ENCODE measurements at regions not wholly inside any gene's neighbourhood (a gene's known extent, or its start where the extent isn't known, plus 50 kb on each side); places are given as distances from the start of the nearest gene placed in this dataset.
A peak's percentile ranks its signal among the peaks of the same experiment; 100 is the strongest.

DNA sequence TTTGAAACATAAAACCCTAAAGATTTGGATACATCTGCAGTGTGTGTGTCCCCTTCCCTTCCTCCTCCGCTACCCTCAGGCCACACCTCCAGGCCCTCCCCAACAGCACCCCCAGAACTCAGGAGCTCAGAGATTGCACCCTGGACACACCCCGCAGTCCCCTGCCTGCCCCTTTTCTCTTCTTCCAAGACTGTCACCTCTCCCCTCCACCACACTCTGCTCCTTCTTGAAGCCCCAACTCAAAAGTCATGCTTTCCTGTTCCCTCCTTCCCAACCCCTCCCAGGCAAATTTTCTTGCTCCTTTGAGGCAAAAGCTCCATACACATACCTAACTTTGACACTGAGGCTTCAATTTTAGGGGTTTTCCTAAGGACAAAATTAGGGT, 285.7 kb upstream of the STT3B start:
- H3K4me3 ChIP-seq (ENCODE audit: control insufficient read depth in 2 of 3, extremely low read depth in 1 of 3, insufficient read depth in 2 of 3, low read depth in 1 of 3, low read length in 3 of 3): no peak overlapping the region
- no peak overlapping the region for H3K27ac ChIP-seq (ENCODE audit: control insufficient read depth, insufficient read depth, low read length)
- H3K4me1 ChIP-seq (ENCODE audit: control insufficient read depth, extremely low read depth, insufficient read depth, low read length): peaks cover 18% of the 10 kb centered on the region
- FAIRE-seq (no peak), DNase-seq (ENCODE audit: low read depth, low spot score) (no peak)
- dilution Hi-C loops (cut with MboI; ENCODE audit: extremely low pct_ligation_motif_present, low sequenced_read_pairs): no loop called here
- no peaks in the 10 kb centered on the region for H3K36me3 ChIP-seq (ENCODE audit: control insufficient read depth in 2 of 2, extremely low read depth in 1 of 2, insufficient read depth in 2 of 2, low read length in 2 of 2)
- no peaks in the 10 kb centered on the region for H3K9me3 ChIP-seq (ENCODE audit: control insufficient read depth, low read depth, low read length)
- no peak overlapping the region for H2AFZ ChIP-seq (ENCODE audit: control insufficient read depth, low read length)
- no peaks in the 10 kb centered on the region for H3K79me2 ChIP-seq (ENCODE audit: control insufficient read depth, insufficient read depth, low read length)
- H3K9ac ChIP-seq (ENCODE audit: control insufficient read depth, extremely low read depth, insufficient read depth, low read length): no peak overlapping the region
- no peaks in the 10 kb centered on the region for H3K27me3 ChIP-seq (ENCODE audit: control insufficient read depth, extremely low read depth, insufficient read depth, low read length)
- H3K4me2 ChIP-seq (ENCODE audit: control insufficient read depth, extremely low read depth, insufficient read depth, low read depth, low read length): no peak overlapping the region
- TF ChIP-seq EZH2 (IDR thresholded peaks at IDR 0.05; ENCODE audit: low read length): no peak
- TF ChIP-seq, protein P1, sequence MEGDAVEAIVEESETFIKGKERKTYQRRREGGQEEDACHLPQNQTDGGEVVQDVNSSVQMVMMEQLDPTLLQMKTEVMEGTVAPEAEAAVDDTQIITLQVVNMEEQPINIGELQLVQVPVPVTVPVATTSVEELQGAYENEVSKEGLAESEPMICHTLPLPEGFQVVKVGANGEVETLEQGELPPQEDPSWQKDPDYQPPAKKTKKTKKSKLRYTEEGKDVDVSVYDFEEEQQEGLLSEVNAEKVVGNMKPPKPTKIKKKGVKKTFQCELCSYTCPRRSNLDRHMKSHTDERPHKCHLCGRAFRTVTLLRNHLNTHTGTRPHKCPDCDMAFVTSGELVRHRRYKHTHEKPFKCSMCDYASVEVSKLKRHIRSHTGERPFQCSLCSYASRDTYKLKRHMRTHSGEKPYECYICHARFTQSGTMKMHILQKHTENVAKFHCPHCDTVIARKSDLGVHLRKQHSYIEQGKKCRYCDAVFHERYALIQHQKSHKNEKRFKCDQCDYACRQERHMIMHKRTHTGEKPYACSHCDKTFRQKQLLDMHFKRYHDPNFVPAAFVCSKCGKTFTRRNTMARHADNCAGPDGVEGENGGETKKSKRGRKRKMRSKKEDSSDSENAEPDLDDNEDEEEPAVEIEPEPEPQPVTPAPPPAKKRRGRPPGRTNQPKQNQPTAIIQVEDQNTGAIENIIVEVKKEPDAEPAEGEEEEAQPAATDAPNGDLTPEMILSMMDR (optimal IDR thresholded peaks at IDR 0.05 in 1 of 3, IDR thresholded peaks at IDR 0.05 in 1 of 3, conservative IDR thresholded peaks at IDR 0.05 in 1 of 3; ENCODE audit: extremely low read depth in 1 of 3, insufficient read depth in 2 of 3, low read length in 3 of 3): no peak
- no peaks in the 10 kb centered on the region for H3K9me1 ChIP-seq (ENCODE audit: control insufficient read depth, extremely low read depth, insufficient read depth, low read length)
- H4K20me1 ChIP-seq (ENCODE audit: control insufficient read depth, extremely low read depth, insufficient read depth, low read length): no peaks in the 10 kb centered on the region

DNA sequence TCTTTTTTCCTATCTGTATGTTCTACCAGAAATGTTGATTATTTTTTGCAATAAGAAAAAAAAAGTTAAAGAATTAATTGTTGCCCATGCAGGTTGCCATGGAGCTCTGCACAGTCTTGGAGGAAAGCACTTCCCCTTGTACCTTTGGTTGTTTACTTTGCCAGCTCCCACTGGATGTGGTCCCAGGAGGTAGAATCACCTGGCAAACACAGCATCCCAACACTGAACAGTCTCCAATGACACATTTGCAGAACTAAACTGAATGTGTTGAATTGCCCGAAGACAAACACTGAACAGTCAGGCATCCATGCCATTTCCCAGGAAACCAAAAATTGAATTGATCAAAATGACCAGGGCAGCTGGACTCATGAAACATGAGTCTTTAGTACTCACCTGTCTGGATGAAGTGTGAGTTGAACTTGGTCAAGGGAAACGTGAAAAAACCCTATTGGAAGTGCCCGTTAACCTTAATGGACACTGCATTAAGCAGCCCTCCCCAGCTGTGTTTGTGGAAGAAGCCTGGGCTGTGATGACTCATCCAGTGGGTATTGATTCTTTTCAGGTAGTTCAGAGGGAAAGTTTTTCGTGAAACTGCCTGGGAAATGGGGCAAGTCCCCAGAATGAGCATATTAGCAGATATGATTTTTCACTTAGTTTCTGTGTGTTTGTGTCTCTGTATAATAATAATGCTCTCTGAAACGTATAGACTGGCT, 284.7 kb upstream of the STT3B start:
- TF ChIP-seq EZH2 (IDR thresholded peaks at IDR 0.05; ENCODE audit: low read length): no peak
- TF ChIP-seq, protein P1 (optimal IDR thresholded peaks at IDR 0.05 in 1 of 3, IDR thresholded peaks at IDR 0.05 in 1 of 3, conservative IDR thresholded peaks at IDR 0.05 in 1 of 3; ENCODE audit: extremely low read depth in 1 of 3, insufficient read depth in 2 of 3, low read length in 3 of 3): no peak
- H3K27me3 ChIP-seq (ENCODE audit: control insufficient read depth, extremely low read depth, insufficient read depth, low read length): no peaks in the 10 kb centered on the region
- no peaks in the 10 kb centered on the region for H3K79me2 ChIP-seq (ENCODE audit: control insufficient read depth, insufficient read depth, low read length)
- no peaks in the 10 kb centered on the region for H3K9me3 ChIP-seq (ENCODE audit: control insufficient read depth, low read depth, low read length)
- dilution Hi-C loops (cut with MboI; ENCODE audit: extremely low pct_ligation_motif_present, low sequenced_read_pairs): no loop called here
- H4K20me1 ChIP-seq (ENCODE audit: control insufficient read depth, extremely low read depth, insufficient read depth, low read length): no peaks in the 10 kb centered on the region
- H3K27ac ChIP-seq (ENCODE audit: control insufficient read depth, insufficient read depth, low read length): no peak overlapping the region
- H3K4me2 ChIP-seq (ENCODE audit: control insufficient read depth, extremely low read depth, insufficient read depth, low read depth, low read length): peak overlapping the region; percentile 42
- H2AFZ ChIP-seq (ENCODE audit: control insufficient read depth, low read length): no peak overlapping the region
- no peak overlapping the region for H3K4me3 ChIP-seq (ENCODE audit: control insufficient read depth in 2 of 3, extremely low read depth in 1 of 3, insufficient read depth in 2 of 3, low read depth in 1 of 3, low read length in 3 of 3)
- H3K9me1 ChIP-seq (ENCODE audit: control insufficient read depth, extremely low read depth, insufficient read depth, low read length): no peaks in the 10 kb centered on the region
- peaks cover 18% of the 10 kb centered on the region for H3K4me1 ChIP-seq (ENCODE audit: control insufficient read depth, extremely low read depth, insufficient read depth, low read length)
- no peaks in the 10 kb centered on the region for H3K36me3 ChIP-seq (ENCODE audit: control insufficient read depth in 2 of 2, extremely low read depth in 1 of 2, insufficient read depth in 2 of 2, low read length in 2 of 2)
- H3K9ac ChIP-seq (ENCODE audit: control insufficient read depth, extremely low read depth, insufficient read depth, low read length): no peak overlapping the region
- no peak for DNase-seq (ENCODE audit: low read depth, low spot score)
- FAIRE-seq: peak; percentile 88

Measured in keratinocyte (primary cell).